Heart left ventricle (tissue), 16 donors: ENCODE measurements at regions not wholly inside any gene's neighbourhood (a gene's known extent, or its start where the extent isn't known, plus 50 kb on each side); places are given as distances from the start of the nearest gene placed in this dataset.

Source experiments
- ATAC-seq, 4 donors: fragments of 200-7000 bp; cut with Tn5 transposase; one replicate each; pipeline ENCODE4 v1.9.1; 2020 to 2022; ENCODE audit warnings: moderate library complexity in 4 of 4, mild to moderate bottlenecking in 3 of 4, moderate number of reproducible peaks in 1 of 4
- DNase-seq, 5 donors: peaks; one replicate each; pipeline ENCODE4 v3.0.0-alpha.2; 2020
- H3K27ac ChIP-seq, 12 donors: fragments of 200-600 bp; sonication (generic) in 4 of 12; one replicate each; pipeline versions ENCODE4 v1.5.0 to v1.8.0; 2016 to 2022; ENCODE audit warnings: mild to moderate bottlenecking in 2 of 12
- H3K27me3 ChIP-seq, 9 donors: fragments of 200-600 bp; sonication (generic) in 2 of 9; one replicate each; pipeline versions ENCODE4 v1.5.1 to v1.8.0; 2016 to 2022; ENCODE audit warnings: mild to moderate bottlenecking in 3 of 9
- H3K36me3 ChIP-seq, 9 donors: fragments of 200-600 bp; sonication (generic) in 2 of 9; one replicate each; pipeline versions ENCODE4 v1.5.0 to v1.8.0; 2018 to 2022; ENCODE audit warnings: mild to moderate bottlenecking in 2 of 9
- H3K4me1 ChIP-seq, 12 donors: fragments of 200-600 bp; sonication (generic) in 4 of 12; one replicate each; pipeline versions ENCODE4 v1.5.0 to v1.8.0; 2016 to 2022; ENCODE audit warnings: mild to moderate bottlenecking in 3 of 12
- H3K4me3 ChIP-seq, 12 donors: fragments of 200-600 bp; sonication (generic) in 4 of 12; one replicate each; pipeline versions ENCODE4 v1.5.0 to v1.8.0; 2017 to 2022; ENCODE audit warnings: mild to moderate bottlenecking in 9 of 12, moderate library complexity in 4 of 12
- H3K9me3 ChIP-seq, 12 donors: fragments of 200-600 bp; sonication (generic) in 4 of 12; one replicate each; pipeline versions ENCODE4 v1.5.0 to v1.8.0; 2016 to 2022; ENCODE audit warnings: mild to moderate bottlenecking in 1 of 12
- POLR2A ChIP-seq, 2 donors: fragments of 450-650 bp; IDR thresholded peaks; one replicate each; pipeline ENCODE4 v1.6.1; 2017; ENCODE audit warnings: antibody characterized with exemption in 2 of 2, mild to moderate bottlenecking in 2 of 2, moderate library complexity in 2 of 2
- WGBS, 4 donors: extraction: QIAGEN DNeasy Blood & Tissue Kit in 2 of 4; methylation state at CpG; one replicate each; pipeline versions ENCODE4 v1.1.5 to v1.1.7; 2013 to 2018; 5-methylcytosine and 5-hydroxymethylcytosine counted together
- intact Hi-C, 10 donors: fragments of 100-400 bp; cut with DNase I; formaldehyde crosslinking; loops; one replicate each; pipeline versions ENCODE4 v1.11.1 to v1.14.2; 2022
- TF ChIP-seq, protein P1 (sequence below), 12 donors: fragments of 200-600 bp; sonication (generic) in 4 of 12; IDR thresholded peaks; one replicate each; pipeline versions ENCODE4 v1.5.0 to v1.8.0; 2018 to 2022; ENCODE audit warnings: antibody characterized with exemption in 12 of 12, mild to moderate bottlenecking in 5 of 12
- donor health status: ischemic (EF 13 %, LVEDD 7.1; RV severe dilation, severe dysfunction).
- donor health status: healthy with polysubstance abuse.
- donor health status: DM: no; HTN: yes; CAD: no.
- donor health status: DM: no; HTN: no; CAD: no.
- donor health status: ischemic (EF 25% LVEDD 6.9; RV normal size, moderate dysfunction).
- donor health status: ischemic (EF 25% LVEDD 5.7; RV mildly dilated, moderate dysfunction).
- donor health status: healthy.
- donor health status: DM: yes; HTN: yes; CAD: no.
- donor health status: ischemic (EF 35%, LVEDD 5.7; RV mildly dilated, moderate dysfunction).
- donor health status: nonischemic (EF 11% LVEDD 7.7; RV severe dilation, severe dysfunction).
- donor health status: DM: yes; HTN: yes; CAD: no.
- donor health status: PGD.
- donor health status: ischemic (EF 29% LVEDD 5.4; RV normal size, mild dysfunction).
- donor health status: nonischemic (EF 23%, LVEDD 6.1; RV moderate dilation, normal function).

DNA sequence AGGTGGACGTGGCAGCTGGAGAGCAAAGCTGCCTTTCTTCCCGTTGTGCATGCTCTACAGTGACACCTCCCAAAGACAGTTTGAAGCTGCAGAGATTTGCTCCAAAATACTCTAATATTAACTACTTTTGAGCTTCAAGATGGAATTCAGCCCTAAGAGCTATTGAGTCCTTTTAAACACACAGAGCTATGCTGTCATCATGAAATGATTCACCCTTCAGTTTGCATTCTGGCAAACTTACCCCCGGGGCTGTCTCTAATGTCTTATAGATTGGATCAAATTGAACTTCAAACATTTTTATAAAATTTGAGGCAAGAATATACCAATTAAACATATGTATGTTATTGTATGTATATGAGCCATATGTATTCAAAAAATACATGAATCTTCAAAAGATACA is 110.7 kb upstream of the EFEMP1 start:
- 61 to 79% (median 67%) methylated on average over 3 of the region's 3 CpGs for WGBS, 4 donors

DNA sequence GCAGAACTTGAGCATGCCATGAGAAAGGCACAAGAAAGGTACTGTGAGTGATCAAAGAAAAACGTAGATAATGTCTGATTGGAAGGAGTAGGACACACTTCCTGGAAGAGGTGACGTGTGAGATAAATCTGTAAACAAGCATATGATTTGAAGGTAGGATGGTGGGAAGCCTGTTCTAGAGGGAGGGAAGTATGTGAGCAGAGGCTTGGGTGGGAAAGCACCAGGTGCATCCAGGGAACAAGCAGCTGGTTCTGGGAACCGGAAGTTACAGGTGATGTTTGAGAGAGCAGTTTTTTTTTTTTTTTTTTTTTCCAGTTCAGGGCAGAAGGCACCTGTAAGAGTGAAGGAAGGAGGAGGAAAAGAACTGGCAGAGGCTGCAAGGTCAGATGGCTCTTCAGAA is 116.6 kb upstream of the EFEMP1 start:
- TF ChIP-seq, protein P1, sequence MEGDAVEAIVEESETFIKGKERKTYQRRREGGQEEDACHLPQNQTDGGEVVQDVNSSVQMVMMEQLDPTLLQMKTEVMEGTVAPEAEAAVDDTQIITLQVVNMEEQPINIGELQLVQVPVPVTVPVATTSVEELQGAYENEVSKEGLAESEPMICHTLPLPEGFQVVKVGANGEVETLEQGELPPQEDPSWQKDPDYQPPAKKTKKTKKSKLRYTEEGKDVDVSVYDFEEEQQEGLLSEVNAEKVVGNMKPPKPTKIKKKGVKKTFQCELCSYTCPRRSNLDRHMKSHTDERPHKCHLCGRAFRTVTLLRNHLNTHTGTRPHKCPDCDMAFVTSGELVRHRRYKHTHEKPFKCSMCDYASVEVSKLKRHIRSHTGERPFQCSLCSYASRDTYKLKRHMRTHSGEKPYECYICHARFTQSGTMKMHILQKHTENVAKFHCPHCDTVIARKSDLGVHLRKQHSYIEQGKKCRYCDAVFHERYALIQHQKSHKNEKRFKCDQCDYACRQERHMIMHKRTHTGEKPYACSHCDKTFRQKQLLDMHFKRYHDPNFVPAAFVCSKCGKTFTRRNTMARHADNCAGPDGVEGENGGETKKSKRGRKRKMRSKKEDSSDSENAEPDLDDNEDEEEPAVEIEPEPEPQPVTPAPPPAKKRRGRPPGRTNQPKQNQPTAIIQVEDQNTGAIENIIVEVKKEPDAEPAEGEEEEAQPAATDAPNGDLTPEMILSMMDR (IDR thresholded peaks at IDR 0.05) = no peak
- no peak for TF ChIP-seq POLR2A (IDR thresholded peaks at IDR 0.05)
- H3K27me3 ChIP-seq = no peaks in the 10 kb centered on the region
- H3K9me3 ChIP-seq = no peaks in the 10 kb centered on the region
- intact Hi-C loops = no loop called here
- peaks cover 0 to 2% (median 0%) of the 10 kb centered on the region in 9 donors for H3K36me3 ChIP-seq
- DNase-seq = no peak
- WGBS, 4 donors = 57 to 61% (median 59%) methylated on average over 3 of the region's 3 CpGs
- no peaks in the 10 kb centered on the region for H3K4me1 ChIP-seq
- H3K27ac ChIP-seq = no peak overlapping the region
- ATAC-seq = no peak
- no peak overlapping the region for H3K4me3 ChIP-seq

More for the DNA sequence above, 110.7 kb upstream of the EFEMP1 start:
- ATAC-seq (no peak), DNase-seq (no peak)
- intact Hi-C loops = no loop called here
- Histone ChIP-seq H3K36me3 (no peaks in the 10 kb centered on the region), H3K27ac (no peak overlapping the region), H3K9me3 (no peaks in the 10 kb centered on the region), H3K4me3 (no peak overlapping the region), H3K4me1 (no peaks in the 10 kb centered on the region), H3K27me3 (no peaks in the 10 kb centered on the region)
- TF ChIP-seq, protein P1 (IDR thresholded peaks at IDR 0.05) = no peak
- TF ChIP-seq POLR2A (IDR thresholded peaks at IDR 0.05) = no peak

DNA sequence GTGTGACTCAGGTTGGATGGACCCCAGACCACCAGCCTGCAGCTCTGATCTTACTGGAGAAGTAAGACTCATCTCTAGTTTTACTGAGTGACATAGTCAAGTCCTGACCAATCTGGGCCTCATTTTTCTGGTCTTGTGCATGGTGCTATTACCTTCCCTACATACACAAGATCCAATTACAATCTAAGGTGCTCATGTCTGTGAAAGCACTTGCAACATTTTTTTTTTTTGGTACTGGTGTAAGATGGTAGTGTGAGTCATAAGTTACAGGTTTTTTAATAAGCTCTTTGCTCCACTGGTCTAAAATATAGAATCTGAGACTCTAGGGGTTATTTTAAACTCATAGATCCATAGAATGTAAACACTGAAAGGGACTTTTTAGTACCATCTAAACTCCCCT is 117.3 kb upstream of the EFEMP1 start:
- ATAC-seq = no peak
- Histone ChIP-seq H3K36me3 (peaks cover 0 to 2% (median 0%) of the 10 kb centered on the region in 9 donors), H3K27me3 (no peaks in the 10 kb centered on the region), H3K4me1 (no peaks in the 10 kb centered on the region), H3K4me3 (no peak overlapping the region), H3K9me3 (no peaks in the 10 kb centered on the region), H3K27ac (no peak overlapping the region)
- no peak for DNase-seq
- TF ChIP-seq, protein P1 (IDR thresholded peaks at IDR 0.05) = no peak
- no peak for TF ChIP-seq POLR2A (IDR thresholded peaks at IDR 0.05)
- intact Hi-C loops = no loop called here

DNA sequence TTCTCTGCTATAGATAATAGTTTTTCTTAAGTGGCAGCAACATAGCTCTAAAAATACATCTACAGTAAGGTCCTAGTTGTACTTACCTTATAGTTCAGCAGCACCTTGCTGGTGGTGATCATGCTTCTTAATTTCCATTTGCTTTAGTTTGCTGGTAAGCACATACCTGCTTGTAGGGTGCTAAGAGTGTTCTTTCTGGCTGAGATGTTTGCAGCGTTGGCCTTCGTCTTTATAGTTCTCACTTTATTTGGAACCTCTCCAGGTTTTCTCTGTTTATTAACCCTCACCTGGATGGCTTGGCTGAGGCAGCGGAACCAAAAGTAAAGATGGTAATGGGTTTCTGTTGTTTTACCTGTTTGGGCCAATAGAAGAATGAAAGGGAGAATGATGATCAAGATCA is 123.6 kb upstream of the EFEMP1 start:
- TF ChIP-seq POLR2A (IDR thresholded peaks at IDR 0.05) = no peak
- TF ChIP-seq, protein P1 (IDR thresholded peaks at IDR 0.05) = no peak
- H3K27me3 ChIP-seq = no peaks in the 10 kb centered on the region
- 36 to 43% (median 38%) methylated on average over 3 of the region's 3 CpGs for WGBS, 4 donors
- ATAC-seq (no peak), DNase-seq (no peak)
- H3K9me3 ChIP-seq = no peaks in the 10 kb centered on the region
- no peaks in the 10 kb centered on the region for H3K4me1 ChIP-seq
- no peak overlapping the region for H3K27ac ChIP-seq
- intact Hi-C loops = no loop called here
- H3K4me3 ChIP-seq = no peak overlapping the region
- peaks cover 0 to 2% (median 0%) of the 10 kb centered on the region in 9 donors for H3K36me3 ChIP-seq
